ENCODE measurements at regions not wholly inside any gene's neighbourhood (a gene's known extent, or its start where the extent isn't known, plus 50 kb on each side); places are given as distances from the start of the nearest gene placed in this dataset.

- intact Hi-C loops (cut with DNase I) = no loop called here
- TF ChIP-seq, protein P1, sequence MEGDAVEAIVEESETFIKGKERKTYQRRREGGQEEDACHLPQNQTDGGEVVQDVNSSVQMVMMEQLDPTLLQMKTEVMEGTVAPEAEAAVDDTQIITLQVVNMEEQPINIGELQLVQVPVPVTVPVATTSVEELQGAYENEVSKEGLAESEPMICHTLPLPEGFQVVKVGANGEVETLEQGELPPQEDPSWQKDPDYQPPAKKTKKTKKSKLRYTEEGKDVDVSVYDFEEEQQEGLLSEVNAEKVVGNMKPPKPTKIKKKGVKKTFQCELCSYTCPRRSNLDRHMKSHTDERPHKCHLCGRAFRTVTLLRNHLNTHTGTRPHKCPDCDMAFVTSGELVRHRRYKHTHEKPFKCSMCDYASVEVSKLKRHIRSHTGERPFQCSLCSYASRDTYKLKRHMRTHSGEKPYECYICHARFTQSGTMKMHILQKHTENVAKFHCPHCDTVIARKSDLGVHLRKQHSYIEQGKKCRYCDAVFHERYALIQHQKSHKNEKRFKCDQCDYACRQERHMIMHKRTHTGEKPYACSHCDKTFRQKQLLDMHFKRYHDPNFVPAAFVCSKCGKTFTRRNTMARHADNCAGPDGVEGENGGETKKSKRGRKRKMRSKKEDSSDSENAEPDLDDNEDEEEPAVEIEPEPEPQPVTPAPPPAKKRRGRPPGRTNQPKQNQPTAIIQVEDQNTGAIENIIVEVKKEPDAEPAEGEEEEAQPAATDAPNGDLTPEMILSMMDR (IDR thresholded peaks at IDR 0.05) = no peak
- 49 to 57% (median 53%) methylated on average over 11 of the region's 11 CpGs for WGBS, 3 donors
These were observed 115.5 kb upstream of the ZMIZ1 start for GRCh38 chr10:78953113-78953798.

DNA sequence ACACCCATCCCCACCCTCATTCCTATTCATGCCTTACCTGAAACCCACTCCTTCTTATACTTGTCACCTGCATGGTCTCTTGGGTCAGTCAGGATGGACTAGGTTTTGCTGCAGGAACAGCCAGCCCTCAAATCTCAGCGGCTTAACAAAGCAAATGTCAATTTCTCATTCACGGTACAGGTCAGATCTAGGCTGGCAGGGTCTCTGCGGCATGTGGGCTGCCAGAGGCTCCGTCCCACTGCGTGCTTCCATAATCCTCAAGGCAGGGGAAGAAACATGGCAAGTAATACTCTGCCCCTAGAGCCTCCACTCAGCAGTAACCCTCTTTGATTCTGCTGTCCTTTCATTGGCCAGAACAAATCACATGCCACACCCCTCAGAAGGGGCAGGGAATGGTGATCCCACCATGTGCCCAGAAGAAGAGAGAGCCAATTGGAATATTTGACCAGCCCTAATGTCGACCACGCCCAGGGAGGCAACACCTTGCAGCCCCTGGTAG lies 114.9 kb upstream of the ZMIZ1 start:
- Histone ChIP-seq H3K27ac (no peak overlapping the region), H3K4me1 (no peaks in the 10 kb centered on the region), H3K4me3 (no peak overlapping the region), H3K36me3 (ENCODE audit: insufficient read depth in 1 of 2, low read depth in 1 of 2) (no peaks in the 10 kb centered on the region), H3K27me3 (ENCODE audit: insufficient read depth in 3 of 3, low read length in 2 of 3) (no peaks in the 10 kb centered on the region), H3K9me3 (no peaks in the 10 kb centered on the region)
- intact Hi-C loops (cut with DNase I) = no loop called here
- TF ChIP-seq, protein P1 (IDR thresholded peaks at IDR 0.05) = no peak
- DNase-seq (no peak), ATAC-seq (no peak)
- 94 to 96% (median 95%) methylated on average over 7 of the region's 7 CpGs for WGBS, 3 donors

More at GRCh38 chr10:78953113-78953798, 115.5 kb upstream of the ZMIZ1 start:
- peak; percentile 27 to 63 (median 40) for ATAC-seq
- no peak overlapping the region for H3K4me3 ChIP-seq
- no peaks in the 10 kb centered on the region for H3K4me1 ChIP-seq
- H3K36me3 ChIP-seq (ENCODE audit: insufficient read depth in 1 of 2, low read depth in 1 of 2) = no peaks in the 10 kb centered on the region
- no peaks in the 10 kb centered on the region for H3K27me3 ChIP-seq (ENCODE audit: insufficient read depth in 3 of 3, low read length in 2 of 3)
- peak; percentile 59 to 76 for DNase-seq
- H3K9me3 ChIP-seq = no peaks in the 10 kb centered on the region
- H3K27ac ChIP-seq = no peak overlapping the region

GRCh38 chr10:78954689-78955088 lies 114.1 kb upstream of the ZMIZ1 start:
- Histone ChIP-seq H3K27ac (no peak overlapping the region), H3K36me3 (ENCODE audit: insufficient read depth in 1 of 2, low read depth in 1 of 2) (no peaks in the 10 kb centered on the region), H3K9me3 (no peaks in the 10 kb centered on the region), H3K27me3 (ENCODE audit: insufficient read depth in 3 of 3, low read length in 2 of 3) (no peaks in the 10 kb centered on the region), H3K4me3 (no peak overlapping the region), H3K4me1 (no peaks in the 10 kb centered on the region)
- ATAC-seq (no peak), DNase-seq (no peak)
- WGBS, 3 donors = 95 to 98% (median 97%) methylated on average over 7 of the region's 7 CpGs
- intact Hi-C loops (cut with DNase I) = no loop called here
- TF ChIP-seq, protein P1 (IDR thresholded peaks at IDR 0.05) = no peak

GRCh38 chr10:78955206-78955605 lies 113.6 kb upstream of the ZMIZ1 start:
- no peak for DNase-seq
- no peaks in the 10 kb centered on the region for H3K27me3 ChIP-seq (ENCODE audit: insufficient read depth in 3 of 3, low read length in 2 of 3)
- ATAC-seq = no peak
- 91 to 98% (median 92%) methylated on average over 3 of the region's 3 CpGs for WGBS, 3 donors
- no peaks in the 10 kb centered on the region for H3K9me3 ChIP-seq
- peaks cover 2% of the 10 kb centered on the region for H3K4me1 ChIP-seq
- intact Hi-C loops (cut with DNase I) = no loop called here
- TF ChIP-seq, protein P1 (IDR thresholded peaks at IDR 0.05) = no peak
- no peaks in the 10 kb centered on the region for H3K36me3 ChIP-seq (ENCODE audit: insufficient read depth in 1 of 2, low read depth in 1 of 2)
- H3K27ac ChIP-seq = no peak overlapping the region
- H3K4me3 ChIP-seq = no peak overlapping the region

GRCh38 chr10:78956391-78956790 lies 112.4 kb upstream of the ZMIZ1 start:
- Histone ChIP-seq H3K27me3 (ENCODE audit: insufficient read depth in 3 of 3, low read length in 2 of 3) (no peaks in the 10 kb centered on the region), H3K4me3 (no peak overlapping the region), H3K9me3 (no peaks in the 10 kb centered on the region), H3K27ac (no peak overlapping the region), H3K4me1 (peaks cover 10% of the 10 kb centered on the region), H3K36me3 (ENCODE audit: insufficient read depth in 1 of 2, low read depth in 1 of 2) (no peaks in the 10 kb centered on the region)
- DNase-seq = no peak
- ATAC-seq = no peak
- intact Hi-C loops (cut with DNase I) = no loop called here
- WGBS, 3 donors = 85 to 87% (median 86%) methylated on average over 5 of the region's 5 CpGs
- TF ChIP-seq, protein P1 (IDR thresholded peaks at IDR 0.05) = no peak
